DOHH2 (cell line): ENCODE measurements at regions not wholly inside any gene's neighbourhood (a gene's known extent, or its start where the extent isn't known, plus 50 kb on each side); places are given as distances from the start of the nearest gene placed in this dataset.

Experiments used
- H3F3A ChIP-seq: fragments of 200-600 bp; sonication (generic), shearing (Covaris generic); 2 replicates; pipeline ENCODE4 v1.6.0; 2016; ENCODE audit warnings: antibody characterized with exemption, mild to moderate bottlenecking; ENCODE audit not compliant: control insufficient read depth, insufficient read depth
- H3K27ac ChIP-seq: fragments of 200-600 bp; sonication (generic); 2 replicates; pipeline ENCODE4 v1.5.1; 2014; ENCODE audit warnings: low read depth, mild to moderate bottlenecking, low read length, moderate library complexity
- H3K27me3 ChIP-seq: fragments of 200-600 bp; sonication (generic); 2 replicates; pipeline ENCODE4 v1.6.1; 2014; ENCODE audit warnings: mild to moderate bottlenecking, low read length, mixed read lengths; ENCODE audit not compliant: control insufficient read depth
- H3K36me3 ChIP-seq: fragments of 200-600 bp; sonication (generic); 2 replicates; pipeline ENCODE4 v1.6.1; 2014; ENCODE audit warnings: mild to moderate bottlenecking, low read length, moderate library complexity, mixed read lengths; ENCODE audit not compliant: control insufficient read depth
- H3K4me1 ChIP-seq: fragments of 200-600 bp; sonication (generic); 2 replicates; pipeline ENCODE4 v1.6.1; 2014; ENCODE audit warnings: mild to moderate bottlenecking, low read length, mixed read lengths; ENCODE audit not compliant: control insufficient read depth
- H3K4me2 ChIP-seq: fragments of 200-600 bp; sonication (generic); 2 replicates; pipeline ENCODE4 v1.6.0; 2014; ENCODE audit warnings: mild to moderate bottlenecking, low read length, moderate library complexity
- H3K4me3 ChIP-seq: fragments of 200-600 bp; sonication (generic); 2 replicates; pipeline ENCODE4 v1.5.1; 2014; ENCODE audit warnings: mild to moderate bottlenecking, low read length, mixed read lengths
- H3K79me2 ChIP-seq: fragments of 200-600 bp; sonication (generic); 2 replicates; pipeline ENCODE4 v1.6.1; 2014; ENCODE audit warnings: mild to moderate bottlenecking, low read length, mixed read lengths; ENCODE audit not compliant: control insufficient read depth
- H3K9me2 ChIP-seq: fragments of 200-600 bp; sonication (generic); replicated peaks from 2 replicates; pipeline ENCODE4 v1.6.1; 2014; ENCODE audit warnings: mild to moderate bottlenecking, low read length, mixed read lengths; ENCODE audit not compliant: control insufficient read depth
- H3K9me3 ChIP-seq: fragments of 200-600 bp; sonication (generic); 2 replicates; pipeline ENCODE4 v1.6.1; 2014; ENCODE audit warnings: antibody characterized with exemption, low read length, mixed read lengths; ENCODE audit not compliant: control insufficient read depth, insufficient read depth
- H4K20me1 ChIP-seq: fragments of 200-600 bp; sonication (generic); 2 replicates; pipeline ENCODE4 v1.6.0; 2014; ENCODE audit warnings: low read depth, mild to moderate bottlenecking, antibody characterized with exemption, low read length, moderate library complexity; ENCODE audit not compliant: control insufficient read depth, insufficient read depth
- CTCF ChIP-seq: fragments of 200-600 bp; sonication (generic); IDR thresholded peaks from one replicate; pipeline ENCODE4 v1.5.1; 2014; ENCODE audit warnings: antibody characterized with exemption, mild to moderate bottlenecking, low read depth, low read length; ENCODE audit not compliant: poor library complexity, severe bottlenecking
- EZH2phosphoT487 ChIP-seq: fragments of 200-600 bp; sonication (generic); IDR thresholded peaks from 2 replicates; pipeline ENCODE4 v1.6.1; 2017; ENCODE audit warnings: borderline replicate concordance, mild to moderate bottlenecking, antibody characterized with exemption, low read length, moderate library complexity, mixed read lengths

DNA sequence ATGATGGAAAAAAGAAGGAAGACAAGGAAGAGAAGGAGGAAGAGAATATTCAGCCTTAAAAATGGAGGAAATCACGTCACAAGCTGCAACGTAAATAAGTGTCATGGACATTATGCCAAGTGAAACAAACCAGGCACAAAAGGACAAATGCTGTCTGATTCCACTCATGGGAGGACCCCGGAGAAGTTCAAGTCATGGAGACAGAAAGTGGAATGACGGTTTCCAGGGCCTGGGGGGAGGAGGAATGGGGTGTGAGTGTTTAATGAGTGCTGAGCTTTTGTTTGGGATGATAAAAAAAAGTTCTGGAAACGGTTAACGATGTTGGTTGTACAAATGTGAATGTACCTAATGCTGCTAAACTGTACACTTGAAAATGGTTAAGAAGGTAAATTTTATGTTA, 439.5 kb downstream of the GADD45G start:
- H3K27ac ChIP-seq: no peak overlapping the region
- H3K36me3 ChIP-seq: no peaks in the 10 kb centered on the region
- TF ChIP-seq EZH2phosphoT487: no peak
- TF ChIP-seq CTCF: no peak
- H3K4me2 ChIP-seq: no peak overlapping the region
- H3K79me2 ChIP-seq: no peaks in the 10 kb centered on the region
- H3K9me3 ChIP-seq: no peaks in the 10 kb centered on the region
- H3K9me2 ChIP-seq: no peaks in the 10 kb centered on the region
- H3F3A ChIP-seq: no peaks in the 10 kb centered on the region
- no peak overlapping the region for H3K4me3 ChIP-seq
- no peaks in the 10 kb centered on the region for H4K20me1 ChIP-seq
- no peaks in the 10 kb centered on the region for H3K4me1 ChIP-seq
- no peaks in the 10 kb centered on the region for H3K27me3 ChIP-seq

DNA sequence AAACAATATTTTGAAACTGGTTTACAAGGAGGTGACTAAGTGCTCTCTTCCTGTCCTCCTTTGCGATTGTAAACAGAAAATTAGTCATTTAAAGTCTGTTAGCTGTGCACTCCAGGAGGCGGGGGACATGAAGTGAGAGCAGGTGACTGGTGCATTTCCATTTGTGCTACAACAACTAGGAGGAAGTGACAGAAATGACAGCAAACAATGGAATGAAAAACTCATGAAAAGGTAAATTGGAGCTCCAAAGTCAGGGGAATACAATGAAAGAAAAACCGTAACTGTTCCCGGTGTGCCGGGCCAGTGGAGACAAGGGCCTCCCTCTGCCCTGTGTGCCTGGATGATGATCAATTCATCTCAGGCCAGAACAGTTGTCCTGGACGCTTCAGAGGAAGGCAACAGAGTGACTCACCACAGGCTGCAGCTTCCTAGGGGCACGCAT, 439.9 kb downstream of the GADD45G start:
- H3K9me3 ChIP-seq: no peaks in the 10 kb centered on the region
- no peaks in the 10 kb centered on the region for H3F3A ChIP-seq
- no peak overlapping the region for H3K27ac ChIP-seq
- no peaks in the 10 kb centered on the region for H3K4me1 ChIP-seq
- no peak overlapping the region for H3K4me2 ChIP-seq
- no peaks in the 10 kb centered on the region for H3K36me3 ChIP-seq
- H3K79me2 ChIP-seq: no peaks in the 10 kb centered on the region
- no peak for TF ChIP-seq CTCF
- TF ChIP-seq EZH2phosphoT487: no peak
- H3K4me3 ChIP-seq: no peak overlapping the region
- no peaks in the 10 kb centered on the region for H3K9me2 ChIP-seq
- H3K27me3 ChIP-seq: no peaks in the 10 kb centered on the region
- no peaks in the 10 kb centered on the region for H4K20me1 ChIP-seq

GRCh38 chr9:90046317-90046861, 441.6 kb downstream of the GADD45G start:
- no peaks in the 10 kb centered on the region for H3K27me3 ChIP-seq
- no peaks in the 10 kb centered on the region for H3K4me1 ChIP-seq
- no peaks in the 10 kb centered on the region for H3K9me3 ChIP-seq
- no peak overlapping the region for H3K4me3 ChIP-seq
- no peaks in the 10 kb centered on the region for H3K9me2 ChIP-seq
- no peak overlapping the region for H3K4me2 ChIP-seq
- H3K79me2 ChIP-seq: no peaks in the 10 kb centered on the region
- no peaks in the 10 kb centered on the region for H4K20me1 ChIP-seq
- no peak overlapping the region for H3K27ac ChIP-seq
- TF ChIP-seq EZH2phosphoT487 (no peak), CTCF (no peak)
- H3K36me3 ChIP-seq: no peaks in the 10 kb centered on the region
- no peaks in the 10 kb centered on the region for H3F3A ChIP-seq
